ENCODE measurements at regions not wholly inside any gene's neighbourhood (a gene's known extent, or its start where the extent isn't known, plus 50 kb on each side); places are given as distances from the start of the nearest gene placed in this dataset.

GRCh38 chr1:234710381-234710780 lies 100.4 kb upstream of the IRF2BP2 start:
- Histone ChIP-seq H3K79me2 (ENCODE audit: low read depth) (no peaks in the 10 kb centered on the region), H3K9me3 (ENCODE audit: low read depth) (no peaks in the 10 kb centered on the region), H2AFZ (replicated peaks) (no peak overlapping the region), H3K27me3 (no peaks in the 10 kb centered on the region), H3K4me1 (no peaks in the 10 kb centered on the region), H3K9ac (no peak overlapping the region), H4K20me1 (ENCODE audit: low read depth) (no peaks in the 10 kb centered on the region), H3F3A (ENCODE audit: low read depth) (no peaks in the 10 kb centered on the region), H3K36me3 (no peaks in the 10 kb centered on the region), H3K27ac (no peak overlapping the region), H3K4me2 (no peak overlapping the region), H3K4me3 (no peak overlapping the region)
- H3K36me3 Mint-ChIP-seq, result no peaks in the 10 kb centered on the region
- H3K27me3 Mint-ChIP-seq (ENCODE audit: insufficient read depth, low read depth), result peaks cover 5% of the 10 kb centered on the region
- peaks cover 2% of the 10 kb centered on the region for H3K9me3 Mint-ChIP-seq
- H3K4me3 Mint-ChIP-seq, result no peak overlapping the region
- no peak overlapping the region for H3K27ac Mint-ChIP-seq
- H3K4me1 Mint-ChIP-seq, result peaks cover 7% of the 10 kb centered on the region
- DNase-seq (ENCODE audit: low spot score), result no peak
- no peak for TF ChIP-seq CTCF (IDR thresholded peaks at IDR 0.05)
- no peak for TF ChIP-seq EZH2 (IDR thresholded peaks at IDR 0.05)
- TF ChIP-seq EZH2phosphoT487 (IDR thresholded peaks at IDR 0.05), result no peak

GRCh38 chr1:234709473-234710228 lies 99.7 kb upstream of the IRF2BP2 start:
- no peak overlapping the region for H2AFZ ChIP-seq (replicated peaks)
- H4K20me1 ChIP-seq (ENCODE audit: low read depth), result no peaks in the 10 kb centered on the region
- H3K4me1 ChIP-seq, result no peaks in the 10 kb centered on the region
- no peak overlapping the region for H3K27ac ChIP-seq
- H3K9me3 ChIP-seq (ENCODE audit: low read depth), result no peaks in the 10 kb centered on the region
- Mint-ChIP-seq H3K4me1 (peaks cover 7% of the 10 kb centered on the region), H3K9me3 (peaks cover 2% of the 10 kb centered on the region), H3K4me3 (no peak overlapping the region), H3K27ac (peak overlapping the region; percentile 48), H3K36me3 (no peaks in the 10 kb centered on the region), H3K27me3 (ENCODE audit: insufficient read depth, low read depth) (peaks cover 5% of the 10 kb centered on the region)
- H3K9ac ChIP-seq, result no peak overlapping the region
- no peak overlapping the region for H3K4me3 ChIP-seq
- no peaks in the 10 kb centered on the region for H3F3A ChIP-seq (ENCODE audit: low read depth)
- H3K4me2 ChIP-seq, result no peak overlapping the region
- H3K27me3 ChIP-seq, result no peaks in the 10 kb centered on the region
- H3K36me3 ChIP-seq, result no peaks in the 10 kb centered on the region
- TF ChIP-seq EZH2 (IDR thresholded peaks at IDR 0.05) (no peak), EZH2phosphoT487 (IDR thresholded peaks at IDR 0.05) (no peak), CTCF (IDR thresholded peaks at IDR 0.05) (no peak)
- no peaks in the 10 kb centered on the region for H3K79me2 ChIP-seq (ENCODE audit: low read depth)
- no peak for DNase-seq (ENCODE audit: low spot score)

- TF ChIP-seq EZH2 (IDR thresholded peaks at IDR 0.05) (no peak), EZH2phosphoT487 (IDR thresholded peaks at IDR 0.05) (no peak), CTCF (IDR thresholded peaks at IDR 0.05) (no peak)
- Mint-ChIP-seq H3K27ac (peak overlapping the region; percentile 18), H3K36me3 (no peaks in the 10 kb centered on the region), H3K9me3 (peaks cover 2% of the 10 kb centered on the region), H3K4me1 (peaks cover 7% of the 10 kb centered on the region), H3K4me3 (no peak overlapping the region), H3K27me3 (ENCODE audit: insufficient read depth, low read depth) (peaks cover 6% of the 10 kb centered on the region)
- Histone ChIP-seq H3K79me2 (ENCODE audit: low read depth) (no peaks in the 10 kb centered on the region), H3F3A (ENCODE audit: low read depth) (no peaks in the 10 kb centered on the region), H3K4me3 (no peak overlapping the region), H3K36me3 (no peaks in the 10 kb centered on the region), H4K20me1 (ENCODE audit: low read depth) (no peaks in the 10 kb centered on the region), H3K4me2 (no peak overlapping the region), H3K4me1 (no peaks in the 10 kb centered on the region), H3K27me3 (no peaks in the 10 kb centered on the region), H3K9me3 (ENCODE audit: low read depth) (no peaks in the 10 kb centered on the region), H3K27ac (no peak overlapping the region), H3K9ac (no peak overlapping the region), H2AFZ (replicated peaks) (no peak overlapping the region)
- DNase-seq (ENCODE audit: low spot score), result no peak
These were observed 98.9 kb upstream of the IRF2BP2 start for GRCh38 chr1:234708700-234709395.

Data from neural progenitor cell (in vitro differentiated cells).